GM18519 (cell line): ENCODE measurements at regions not wholly inside any gene's neighbourhood (a gene's known extent, or its start where the extent isn't known, plus 50 kb on each side); places are given as distances from the start of the nearest gene placed in this dataset.
"Not testable (repeated sequence)": the region's sequence is repeated elsewhere in the genome, so short reads cannot be mapped to it uniquely, and the experiment has no call there.

Experiments used
- ATAC-seq: cut with Tn5 transposase; IDR thresholded peaks from one replicate; pipeline ENCODE4 v1.9.1; 2021; ENCODE audit warnings: mild to moderate bottlenecking, moderate library complexity; ENCODE audit not compliant: unreplicated experiment, low FRiP score

- not testable (repeated sequence) for ATAC-seq
These were observed 277.8 kb upstream of the ARHGAP42 start for GRCh38 chr11:100409267-100409666.

- ATAC-seq = no peak
These were observed 267.6 kb upstream of the ARHGAP42 start for GRCh38 chr11:100419518-100419917.

GRCh38 chr11:100434821-100435641 is 252.1 kb upstream of the ARHGAP42 start:
- ATAC-seq = no peak

GRCh38 chr11:100438376-100438775 is 248.7 kb upstream of the ARHGAP42 start:
- no peak for ATAC-seq

GRCh38 chr11:100441086-100441485 is 246.0 kb upstream of the ARHGAP42 start:
- ATAC-seq = no peak

- ATAC-seq = no peak
These were observed 245.1 kb upstream of the ARHGAP42 start for GRCh38 chr11:100442017-100442416.

- no peak for ATAC-seq
These were observed 241.8 kb upstream of the ARHGAP42 start for GRCh38 chr11:100445231-100445735.

GRCh38 chr11:100451801-100452460 is 235.2 kb upstream of the ARHGAP42 start:
- ATAC-seq = not testable (repeated sequence)

- no peak for ATAC-seq
These were observed 227.3 kb upstream of the ARHGAP42 start for GRCh38 chr11:100459811-100460210.

- no peak for ATAC-seq
These were observed 226.7 kb upstream of the ARHGAP42 start for GRCh38 chr11:100460426-100460825.

- no peak for ATAC-seq
These were observed 219.1 kb upstream of the ARHGAP42 start for GRCh38 chr11:100467821-100468508.

- no peak for ATAC-seq
These were observed 217.3 kb upstream of the ARHGAP42 start for GRCh38 chr11:100469835-100470234.

GRCh38 chr11:100472727-100473389 is 214.2 kb upstream of the ARHGAP42 start:
- ATAC-seq = no peak

GRCh38 chr11:100473390-100473740 is 213.7 kb upstream of the ARHGAP42 start:
- ATAC-seq = no peak

GRCh38 chr11:100484948-100485347 is 202.1 kb upstream of the ARHGAP42 start:
- no peak for ATAC-seq

GRCh38 chr11:100498780-100499179 is 188.3 kb upstream of the ARHGAP42 start:
- ATAC-seq = no peak

GRCh38 chr11:100501450-100501849 is 185.6 kb upstream of the ARHGAP42 start:
- no peak for ATAC-seq

GRCh38 chr11:100512475-100512874 is 174.6 kb upstream of the ARHGAP42 start:
- no peak for ATAC-seq

GRCh38 chr11:100515087-100515486 is 172.0 kb upstream of the ARHGAP42 start:
- no peak for ATAC-seq

GRCh38 chr11:100525197-100525596 is 161.9 kb upstream of the ARHGAP42 start:
- no peak for ATAC-seq

- no peak for ATAC-seq
These were observed 161.5 kb upstream of the ARHGAP42 start for GRCh38 chr11:100525635-100526034.
